PC-3 (cell line): ENCODE measurements at regions not wholly inside any gene's neighbourhood (a gene's known extent, or its start where the extent isn't known, plus 50 kb on each side); places are given as distances from the start of the nearest gene placed in this dataset.

Experiments used
- ATAC-seq: fragments of 200-7000 bp; cut with Tn5 transposase; 2 replicates; pipeline ENCODE4 v1.9.1; 2020; ENCODE audit warnings: mild to moderate bottlenecking, moderate library complexity
- BruUV-seq: library from RNA; stranded (reverse); fragments of 400-500 nt; replicated peaks from 2 replicates; lab custom pipeline; 2021; lab: Mats Ljungman, UMichigan
- CTCF ChIA-PET: fragments of 300-600 bp; sonication (Branson Sonifier 250); formaldehyde crosslinking; loops from one replicate; lab custom pipeline; 2022; ENCODE audit warnings: antibody characterized with exemption; lab: Charles Lee
- POLR2A ChIA-PET: fragments of 300-600 bp; sonication (Branson Sonifier 250); formaldehyde crosslinking; loops from one replicate; lab custom pipeline; 2022; ENCODE audit warnings: antibody characterized with exemption; ENCODE audit not compliant: unreplicated experiment; lab: Charles Lee
- DNase-seq: peaks from one replicate; pipeline ENCODE4 v3.0.0-alpha.2; 2015
- H2AFZ ChIP-seq: fragments of 300-600 bp; sonication (generic); 2 replicates; pipeline ENCODE4 v1.6.0; 2016; ENCODE audit warnings: antibody characterized with exemption, low read length
- H3F3A ChIP-seq: fragments of 300-600 bp; sonication (generic); one replicate; pipeline ENCODE4 v1.6.0; 2017; ENCODE audit warnings: antibody characterized with exemption, low read length, control low read depth, mild to moderate bottlenecking; ENCODE audit not compliant: unreplicated experiment
- H3K27ac ChIP-seq: fragments of 300-600 bp; sonication (generic); 2 replicates; pipeline ENCODE4 v1.5.1; 2016; ENCODE audit warnings: mild to moderate bottlenecking, low read length
- H3K27me3 ChIP-seq: fragments of 300-600 bp; sonication (generic); 2 replicates; pipeline ENCODE4 v1.6.1; 2016; ENCODE audit warnings: low read length, mixed read lengths
- H3K36me3 ChIP-seq: fragments of 300-600 bp; sonication (generic); 2 replicates; pipeline ENCODE4 v1.6.1; 2016; ENCODE audit warnings: low read depth, mixed run types, low read length, mixed read lengths
- H3K4me1 ChIP-seq: fragments of 300-600 bp; sonication (generic); 2 replicates; pipeline ENCODE4 v1.5.1; 2016; ENCODE audit warnings: low read length; ENCODE audit not compliant: insufficient read depth
- H3K4me2 ChIP-seq: fragments of 300-600 bp; sonication (generic); 2 replicates; pipeline ENCODE4 v1.6.0; 2016; ENCODE audit warnings: low read length
- H3K4me3 ChIP-seq: fragments of 300-600 bp; sonication (generic); 2 replicates; pipeline ENCODE4 v1.5.1; 2016; ENCODE audit warnings: mild to moderate bottlenecking, low read length, mixed read lengths
- H3K79me2 ChIP-seq: fragments of 300-600 bp; sonication (generic); 2 replicates; pipeline ENCODE4 v1.6.1; 2017; ENCODE audit warnings: low read length, mixed read lengths
- H3K9ac ChIP-seq: fragments of 300-600 bp; sonication (generic); 2 replicates; pipeline ENCODE4 v1.6.0; 2016; ENCODE audit warnings: mild to moderate bottlenecking, low read length
- H3K9me2 ChIP-seq: fragments of 300-600 bp; sonication (generic); replicated peaks from 2 replicates; pipeline ENCODE4 v1.6.1; 2016; ENCODE audit warnings: mixed run types, low read length, mixed read lengths
- H3K9me3 ChIP-seq: fragments of 300-600 bp; sonication (generic); 2 replicates; pipeline ENCODE4 v1.6.1; 2016; ENCODE audit warnings: low read length, mixed read lengths
- H4K20me1 ChIP-seq: fragments of 300-600 bp; sonication (generic); 2 replicates; pipeline ENCODE4 v1.6.1; 2016; ENCODE audit warnings: low read length, mixed read lengths
- EZH2 ChIP-seq: fragments of 300-600 bp; sonication (generic); IDR thresholded peaks from one replicate; pipeline ENCODE4 v1.6.1; 2017; ENCODE audit warnings: antibody characterized with exemption, mild to moderate bottlenecking, low read length; ENCODE audit not compliant: unreplicated experiment
- EZH2phosphoT487 ChIP-seq: fragments of 300-600 bp; sonication (generic); IDR thresholded peaks from 2 replicates; pipeline ENCODE4 v1.6.1; 2018; ENCODE audit warnings: mild to moderate bottlenecking, antibody characterized with exemption, low read length, borderline replicate concordance
- intact Hi-C: fragments of 100-400 bp; cut with micrococcal nuclease; formaldehyde crosslinking; loops from 2 replicates; pipeline ENCODE4 v1.9.0; 2023
- TF ChIP-seq, protein P1 (sequence below): fragments of 300-600 bp; sonication (generic); conservative IDR thresholded peaks from 2 replicates; pipeline ENCODE4 v1.5.1; 2017; ENCODE audit warnings: antibody characterized with exemption, low read depth, mild to moderate bottlenecking, low read length

DNA sequence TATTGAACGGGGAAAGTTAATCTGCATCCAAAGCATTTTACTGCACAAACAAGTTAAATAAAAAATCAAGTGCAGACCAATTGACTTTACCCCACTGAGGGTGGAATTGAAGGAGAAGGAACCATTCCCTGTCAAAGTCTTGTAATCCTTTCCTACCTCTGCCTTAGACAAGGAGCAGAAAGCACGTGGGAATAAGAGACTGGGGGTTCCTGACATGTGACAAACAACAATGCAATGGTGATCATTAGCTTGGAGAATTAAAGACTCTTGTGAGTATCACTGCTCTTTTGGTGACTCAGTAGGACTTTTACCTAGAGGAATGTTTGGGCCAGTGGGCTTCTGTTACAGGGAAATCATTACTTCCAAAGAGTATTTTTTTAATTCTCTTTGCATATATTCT is 779.5 kb downstream of the TLR4 start:
- ATAC-seq: no peak
- intact Hi-C loops: no loop called here
- Histone ChIP-seq H4K20me1 (no peaks in the 10 kb centered on the region), H3K9ac (no peak overlapping the region), H3K9me2 (no peaks in the 10 kb centered on the region), H2AFZ (no peak overlapping the region), H3K79me2 (no peaks in the 10 kb centered on the region), H3K9me3 (no peaks in the 10 kb centered on the region), H3K27ac (no peak overlapping the region), H3K4me2 (no peak overlapping the region), H3K4me3 (no peak overlapping the region), H3K4me1 (no peaks in the 10 kb centered on the region), H3K27me3 (no peaks in the 10 kb centered on the region), H3K36me3 (no peaks in the 10 kb centered on the region), H3F3A (no peaks in the 10 kb centered on the region)
- no TSS peak for BruUV-seq
- POLR2A ChIA-PET: no interaction called here
- TF ChIP-seq EZH2phosphoT487: no peak
- TF ChIP-seq, protein P1, sequence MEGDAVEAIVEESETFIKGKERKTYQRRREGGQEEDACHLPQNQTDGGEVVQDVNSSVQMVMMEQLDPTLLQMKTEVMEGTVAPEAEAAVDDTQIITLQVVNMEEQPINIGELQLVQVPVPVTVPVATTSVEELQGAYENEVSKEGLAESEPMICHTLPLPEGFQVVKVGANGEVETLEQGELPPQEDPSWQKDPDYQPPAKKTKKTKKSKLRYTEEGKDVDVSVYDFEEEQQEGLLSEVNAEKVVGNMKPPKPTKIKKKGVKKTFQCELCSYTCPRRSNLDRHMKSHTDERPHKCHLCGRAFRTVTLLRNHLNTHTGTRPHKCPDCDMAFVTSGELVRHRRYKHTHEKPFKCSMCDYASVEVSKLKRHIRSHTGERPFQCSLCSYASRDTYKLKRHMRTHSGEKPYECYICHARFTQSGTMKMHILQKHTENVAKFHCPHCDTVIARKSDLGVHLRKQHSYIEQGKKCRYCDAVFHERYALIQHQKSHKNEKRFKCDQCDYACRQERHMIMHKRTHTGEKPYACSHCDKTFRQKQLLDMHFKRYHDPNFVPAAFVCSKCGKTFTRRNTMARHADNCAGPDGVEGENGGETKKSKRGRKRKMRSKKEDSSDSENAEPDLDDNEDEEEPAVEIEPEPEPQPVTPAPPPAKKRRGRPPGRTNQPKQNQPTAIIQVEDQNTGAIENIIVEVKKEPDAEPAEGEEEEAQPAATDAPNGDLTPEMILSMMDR: no peak
- TF ChIP-seq EZH2: no peak
- DNase-seq: no peak
- CTCF ChIA-PET: no interaction called here

DNA sequence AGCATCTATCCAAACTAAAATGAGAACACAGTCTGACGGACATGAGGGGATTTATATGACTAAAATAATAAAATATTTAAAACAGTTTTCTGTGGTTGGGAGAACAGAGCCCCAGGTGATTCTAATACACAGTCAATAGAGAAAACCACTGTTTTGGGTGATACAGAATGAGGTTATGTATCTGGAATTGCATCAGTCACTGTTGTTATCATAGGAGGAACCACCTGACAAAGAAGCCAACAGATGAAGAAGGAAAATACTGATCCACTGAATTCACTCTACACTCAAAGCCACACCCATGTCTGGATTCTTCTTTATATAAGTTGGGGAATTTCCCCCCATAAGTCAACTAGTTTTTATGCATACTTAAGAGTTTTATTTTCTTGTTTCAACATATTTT is 799.0 kb downstream of the TLR4 start:
- Histone ChIP-seq H3K79me2 (no peaks in the 10 kb centered on the region), H2AFZ (no peak overlapping the region), H3K4me2 (no peak overlapping the region), H3K27ac (no peak overlapping the region), H3K4me3 (no peak overlapping the region), H3K4me1 (no peaks in the 10 kb centered on the region), H3K36me3 (no peaks in the 10 kb centered on the region), H3K27me3 (no peaks in the 10 kb centered on the region), H3F3A (no peaks in the 10 kb centered on the region), H3K9me2 (no peaks in the 10 kb centered on the region), H3K9me3 (no peaks in the 10 kb centered on the region), H4K20me1 (no peaks in the 10 kb centered on the region), H3K9ac (no peak overlapping the region)
- intact Hi-C loops: no loop called here
- no TSS peak for BruUV-seq
- TF ChIP-seq, protein P1: no peak
- TF ChIP-seq EZH2 (no peak), EZH2phosphoT487 (no peak)
- no peak for ATAC-seq
- ChIA-PET POLR2A (no interaction called here), CTCF (no interaction called here)
- no peak for DNase-seq

DNA sequence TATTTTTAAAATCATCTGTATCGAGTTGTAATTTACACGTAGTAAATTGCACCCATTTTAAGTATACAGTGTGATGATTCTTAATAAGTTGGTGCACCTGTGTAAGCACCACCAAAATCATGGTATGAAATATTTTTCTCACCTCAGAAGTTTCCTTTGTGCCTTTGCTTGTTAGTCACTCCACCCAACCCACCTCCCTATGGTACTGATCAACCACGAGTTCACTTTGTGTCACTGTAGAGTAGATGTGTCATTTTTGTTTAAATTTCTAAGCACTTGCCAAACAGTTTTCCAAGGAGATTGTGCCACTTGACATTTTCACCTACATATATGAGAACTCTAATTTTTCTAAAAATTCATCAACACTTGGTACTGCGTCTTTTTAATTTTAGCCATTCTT is 806.5 kb downstream of the TLR4 start:
- no peaks in the 10 kb centered on the region for H3K4me1 ChIP-seq
- no peak overlapping the region for H3K9ac ChIP-seq
- no peaks in the 10 kb centered on the region for H3K36me3 ChIP-seq
- ATAC-seq (no peak), DNase-seq (no peak)
- H3K4me2 ChIP-seq: no peak overlapping the region
- no peaks in the 10 kb centered on the region for H3K27me3 ChIP-seq
- intact Hi-C loops: no loop called here
- H2AFZ ChIP-seq: no peak overlapping the region
- no peaks in the 10 kb centered on the region for H4K20me1 ChIP-seq
- TF ChIP-seq, protein P1: no peak
- TF ChIP-seq EZH2phosphoT487 (no peak), EZH2 (no peak)
- ChIA-PET CTCF (no interaction called here), POLR2A (no interaction called here)
- BruUV-seq: no TSS peak
- no peak overlapping the region for H3K4me3 ChIP-seq
- H3F3A ChIP-seq: no peaks in the 10 kb centered on the region
- H3K9me3 ChIP-seq: no peaks in the 10 kb centered on the region
- H3K27ac ChIP-seq: no peak overlapping the region
- no peaks in the 10 kb centered on the region for H3K79me2 ChIP-seq
- no peaks in the 10 kb centered on the region for H3K9me2 ChIP-seq
